ENCODE measurements at regions not wholly inside any gene's neighbourhood (a gene's known extent, or its start where the extent isn't known, plus 50 kb on each side); places are given as distances from the start of the nearest gene placed in this dataset.

GRCh38 chr11:134482865-134483264 lies 70.8 kb upstream of the B3GAT1 start:
- Histone ChIP-seq H3K4me2 (replicated peaks; ENCODE audit: low read depth, low read length, poor library complexity, severe bottlenecking) (no peak overlapping the region), H3K27me3 (replicated peaks in 1 of 4; ENCODE audit: control extremely low read depth in 1 of 4, control insufficient read depth in 3 of 4, insufficient read depth in 4 of 4, low read length in 3 of 4) (no peaks in the 10 kb centered on the region), H3K4me1 (ENCODE audit: control insufficient read depth in 2 of 2, insufficient read depth in 2 of 2, low read length in 2 of 2) (no peaks in the 10 kb centered on the region), H4K20me1 (ENCODE audit: control insufficient read depth, insufficient read depth, low read length, poor library complexity, severe bottlenecking) (no peaks in the 10 kb centered on the region), H3K9ac (ENCODE audit: low read length) (no peak overlapping the region), H3K4me3 (ENCODE audit: control extremely low read depth in 1 of 5, extremely low read depth in 1 of 5, insufficient read depth in 1 of 5, low read depth in 2 of 5, low read length in 4 of 5) (no peak overlapping the region), H3K27ac (ENCODE audit: low read length in 2 of 2) (no peak overlapping the region), H3K9me3 (ENCODE audit: control extremely low read depth in 1 of 3, control insufficient read depth in 2 of 3, insufficient read depth in 1 of 3, low read length in 2 of 3) (no peaks in the 10 kb centered on the region), H3K79me2 (ENCODE audit: control insufficient read depth, insufficient read depth, low read length) (no peaks in the 10 kb centered on the region), H3K36me3 (replicated peaks in 1 of 2; ENCODE audit: control extremely low read depth in 1 of 2, control insufficient read depth in 1 of 2, extremely low read depth in 1 of 2, insufficient read depth in 2 of 2, low read length in 1 of 2) (no peaks in the 10 kb centered on the region), H2AFZ (ENCODE audit: insufficient read depth, low read depth, low read length, poor library complexity, severe bottlenecking) (no peak overlapping the region)
- ChIA-PET CTCF (no interaction called here), POLR2A (no interaction called here)
- Mint-ChIP-seq H3K4me3 (no peak overlapping the region), H3K27me3 (peaks cover 9% of the 10 kb centered on the region), H3K4me1 (no peaks in the 10 kb centered on the region), H3K27ac (no peak overlapping the region), H3K9me3 (ENCODE audit: insufficient read depth) (no peaks in the 10 kb centered on the region)
- TF ChIP-seq, protein P1, sequence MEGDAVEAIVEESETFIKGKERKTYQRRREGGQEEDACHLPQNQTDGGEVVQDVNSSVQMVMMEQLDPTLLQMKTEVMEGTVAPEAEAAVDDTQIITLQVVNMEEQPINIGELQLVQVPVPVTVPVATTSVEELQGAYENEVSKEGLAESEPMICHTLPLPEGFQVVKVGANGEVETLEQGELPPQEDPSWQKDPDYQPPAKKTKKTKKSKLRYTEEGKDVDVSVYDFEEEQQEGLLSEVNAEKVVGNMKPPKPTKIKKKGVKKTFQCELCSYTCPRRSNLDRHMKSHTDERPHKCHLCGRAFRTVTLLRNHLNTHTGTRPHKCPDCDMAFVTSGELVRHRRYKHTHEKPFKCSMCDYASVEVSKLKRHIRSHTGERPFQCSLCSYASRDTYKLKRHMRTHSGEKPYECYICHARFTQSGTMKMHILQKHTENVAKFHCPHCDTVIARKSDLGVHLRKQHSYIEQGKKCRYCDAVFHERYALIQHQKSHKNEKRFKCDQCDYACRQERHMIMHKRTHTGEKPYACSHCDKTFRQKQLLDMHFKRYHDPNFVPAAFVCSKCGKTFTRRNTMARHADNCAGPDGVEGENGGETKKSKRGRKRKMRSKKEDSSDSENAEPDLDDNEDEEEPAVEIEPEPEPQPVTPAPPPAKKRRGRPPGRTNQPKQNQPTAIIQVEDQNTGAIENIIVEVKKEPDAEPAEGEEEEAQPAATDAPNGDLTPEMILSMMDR (IDR thresholded peaks at IDR 0.05) = no peak
- TF ChIP-seq EZH2 (IDR thresholded peaks at IDR 0.05; ENCODE audit: borderline replicate concordance, insufficient read depth, low read depth, low read length, poor library complexity, severe bottlenecking) = no peak
- intact Hi-C loops (cut with micrococcal nuclease) = no loop called here
- WGBS (ENCODE audit: insufficient coverage) = 60% methylated on average over 1 of the region's 2 CpGs
- ATAC-seq (ENCODE audit: low read depth) (no peak), DNase-seq (no peak)

DNA sequence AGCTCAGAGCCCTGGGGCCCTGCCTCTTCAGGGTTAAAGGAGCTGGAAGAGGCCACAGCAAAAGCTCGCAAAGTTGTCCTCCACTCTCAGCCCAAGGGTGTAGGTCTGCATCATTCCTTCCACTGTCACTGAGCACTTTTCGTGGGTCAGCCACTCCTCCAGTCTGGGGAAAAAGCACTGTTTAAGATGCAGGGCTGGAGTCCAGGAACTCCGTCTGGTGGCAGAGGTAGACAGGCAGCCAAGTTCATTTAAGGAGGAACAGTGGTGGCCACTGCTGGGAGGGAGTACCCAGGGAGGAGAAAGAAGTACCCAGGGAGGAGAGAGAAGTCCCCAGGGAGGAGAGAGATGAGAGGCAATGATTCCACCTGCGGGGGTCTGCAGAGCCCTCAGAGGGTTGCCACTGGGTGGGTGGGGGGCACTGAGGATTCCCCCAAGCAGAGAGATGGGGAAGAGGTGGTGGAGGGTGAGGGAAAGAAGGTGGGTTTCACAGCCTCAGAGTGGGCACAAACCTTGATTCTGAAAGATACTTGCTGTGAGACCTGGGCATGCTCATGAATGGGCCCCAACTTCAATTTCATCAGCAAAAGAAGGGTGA lies 70.0 kb upstream of the B3GAT1 start:
- no peak overlapping the region for H3K4me3 ChIP-seq (ENCODE audit: control extremely low read depth in 1 of 5, extremely low read depth in 1 of 5, insufficient read depth in 1 of 5, low read depth in 2 of 5, low read length in 4 of 5)
- no peak for ATAC-seq (ENCODE audit: low read depth)
- H3K9me3 ChIP-seq (ENCODE audit: control extremely low read depth in 1 of 3, control insufficient read depth in 2 of 3, insufficient read depth in 1 of 3, low read length in 2 of 3) = peaks cover 0 to under 1% (median 0%) of the 10 kb centered on the region in 3 donors
- no peak for DNase-seq
- H3K9ac ChIP-seq (ENCODE audit: low read length) = no peak overlapping the region
- H4K20me1 ChIP-seq (ENCODE audit: control insufficient read depth, insufficient read depth, low read length, poor library complexity, severe bottlenecking) = no peaks in the 10 kb centered on the region
- TF ChIP-seq, protein P1 (IDR thresholded peaks at IDR 0.05) = no peak
- no peak for TF ChIP-seq EZH2 (IDR thresholded peaks at IDR 0.05; ENCODE audit: borderline replicate concordance, insufficient read depth, low read depth, low read length, poor library complexity, severe bottlenecking)
- H3K79me2 ChIP-seq (ENCODE audit: control insufficient read depth, insufficient read depth, low read length) = no peaks in the 10 kb centered on the region
- H3K4me2 ChIP-seq (replicated peaks; ENCODE audit: low read depth, low read length, poor library complexity, severe bottlenecking) = no peak overlapping the region
- ChIA-PET POLR2A (no interaction called here), CTCF (no interaction called here)
- H3K4me1 ChIP-seq (ENCODE audit: control insufficient read depth in 2 of 2, insufficient read depth in 2 of 2, low read length in 2 of 2) = no peaks in the 10 kb centered on the region
- no peak overlapping the region for H2AFZ ChIP-seq (ENCODE audit: insufficient read depth, low read depth, low read length, poor library complexity, severe bottlenecking)
- intact Hi-C loops (cut with micrococcal nuclease) = no loop called here
- H3K27ac Mint-ChIP-seq = no peak overlapping the region
- H3K4me1 Mint-ChIP-seq = no peaks in the 10 kb centered on the region
- peaks cover 6% of the 10 kb centered on the region for H3K27me3 Mint-ChIP-seq
- no peaks in the 10 kb centered on the region for H3K9me3 Mint-ChIP-seq (ENCODE audit: insufficient read depth)
- WGBS (ENCODE audit: insufficient coverage) = 76% methylated on average over 3 of the region's 4 CpGs
- no peak overlapping the region for H3K27ac ChIP-seq (ENCODE audit: low read length in 2 of 2)
- no peak overlapping the region for H3K4me3 Mint-ChIP-seq
- H3K27me3 ChIP-seq (replicated peaks in 1 of 4; ENCODE audit: control extremely low read depth in 1 of 4, control insufficient read depth in 3 of 4, insufficient read depth in 4 of 4, low read length in 3 of 4) = no peaks in the 10 kb centered on the region
- no peaks in the 10 kb centered on the region for H3K36me3 ChIP-seq (replicated peaks in 1 of 2; ENCODE audit: control extremely low read depth in 1 of 2, control insufficient read depth in 1 of 2, extremely low read depth in 1 of 2, insufficient read depth in 2 of 2, low read length in 1 of 2)
